ENCODE measurements at regions not wholly inside any gene's neighbourhood (a gene's known extent, or its start where the extent isn't known, plus 50 kb on each side); places are given as distances from the start of the nearest gene placed in this dataset.

- no peaks in the 10 kb centered on the region for H3K9me3 ChIP-seq (ENCODE audit: low read depth)
- no peak overlapping the region for H3K27ac ChIP-seq
- TF ChIP-seq, protein P1, sequence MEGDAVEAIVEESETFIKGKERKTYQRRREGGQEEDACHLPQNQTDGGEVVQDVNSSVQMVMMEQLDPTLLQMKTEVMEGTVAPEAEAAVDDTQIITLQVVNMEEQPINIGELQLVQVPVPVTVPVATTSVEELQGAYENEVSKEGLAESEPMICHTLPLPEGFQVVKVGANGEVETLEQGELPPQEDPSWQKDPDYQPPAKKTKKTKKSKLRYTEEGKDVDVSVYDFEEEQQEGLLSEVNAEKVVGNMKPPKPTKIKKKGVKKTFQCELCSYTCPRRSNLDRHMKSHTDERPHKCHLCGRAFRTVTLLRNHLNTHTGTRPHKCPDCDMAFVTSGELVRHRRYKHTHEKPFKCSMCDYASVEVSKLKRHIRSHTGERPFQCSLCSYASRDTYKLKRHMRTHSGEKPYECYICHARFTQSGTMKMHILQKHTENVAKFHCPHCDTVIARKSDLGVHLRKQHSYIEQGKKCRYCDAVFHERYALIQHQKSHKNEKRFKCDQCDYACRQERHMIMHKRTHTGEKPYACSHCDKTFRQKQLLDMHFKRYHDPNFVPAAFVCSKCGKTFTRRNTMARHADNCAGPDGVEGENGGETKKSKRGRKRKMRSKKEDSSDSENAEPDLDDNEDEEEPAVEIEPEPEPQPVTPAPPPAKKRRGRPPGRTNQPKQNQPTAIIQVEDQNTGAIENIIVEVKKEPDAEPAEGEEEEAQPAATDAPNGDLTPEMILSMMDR (IDR thresholded peaks at IDR 0.05; ENCODE audit: low read depth, low read length) = no peak
- no peak overlapping the region for H3K4me3 ChIP-seq
- H3K36me3 ChIP-seq = no peaks in the 10 kb centered on the region
- DNase-seq (ENCODE audit: low read depth in 1 of 2, low spot score in 1 of 2) = no peak
- H3K4me1 ChIP-seq (ENCODE audit: low read depth) = no peaks in the 10 kb centered on the region
- no peaks in the 10 kb centered on the region for H3K27me3 ChIP-seq
These were observed 370.4 kb downstream of the SUCLG1 start for GRCh38 chr2:84088656-84089055.

DNA sequence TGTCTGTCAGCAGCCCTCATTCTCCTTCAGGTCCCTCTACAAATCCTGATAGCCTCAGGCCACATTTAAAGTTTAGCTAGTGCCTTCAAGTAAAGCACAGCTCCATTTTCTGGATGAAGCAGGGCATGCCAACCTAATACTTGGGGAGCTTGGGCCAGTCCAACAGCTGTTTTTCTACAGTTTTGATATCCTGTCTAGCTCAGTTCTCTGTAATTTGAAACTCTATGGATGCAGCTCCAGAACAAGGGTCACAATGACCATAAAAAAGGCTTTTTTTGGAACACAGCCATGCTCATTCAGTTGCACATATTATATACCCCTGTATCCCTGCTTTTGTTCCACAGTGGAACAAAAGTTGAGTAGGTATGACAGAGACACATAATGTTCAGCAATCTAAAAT lies 373.5 kb downstream of the SUCLG1 start:
- no peak for DNase-seq (ENCODE audit: low read depth in 1 of 2, low spot score in 1 of 2)
- Histone ChIP-seq H3K27me3 (no peaks in the 10 kb centered on the region), H3K27ac (no peak overlapping the region), H3K4me3 (no peak overlapping the region), H3K36me3 (no peaks in the 10 kb centered on the region), H3K4me1 (ENCODE audit: low read depth) (no peaks in the 10 kb centered on the region), H3K9me3 (ENCODE audit: low read depth) (no peaks in the 10 kb centered on the region)
- TF ChIP-seq, protein P1 (IDR thresholded peaks at IDR 0.05; ENCODE audit: low read depth, low read length) = no peak

DNA sequence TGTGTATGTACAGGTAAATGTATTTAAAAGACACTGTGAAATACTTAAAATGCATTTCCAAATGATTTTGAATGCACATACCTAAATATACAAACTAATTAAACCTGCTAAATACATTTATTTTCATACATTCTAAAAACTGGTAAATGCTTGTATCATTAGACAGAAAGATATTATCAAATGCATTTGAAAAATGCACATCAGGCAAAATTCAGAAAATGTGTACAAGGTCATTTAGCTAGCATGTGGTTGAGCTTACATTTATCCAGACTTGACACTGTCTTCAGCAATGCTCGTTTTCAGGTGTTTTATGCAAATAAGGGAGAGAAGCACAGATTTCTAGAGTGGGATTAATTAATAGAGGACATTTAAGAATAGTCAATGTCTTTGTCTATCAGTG lies 374.2 kb downstream of the SUCLG1 start:
- Histone ChIP-seq H3K36me3 (no peaks in the 10 kb centered on the region), H3K27ac (no peak overlapping the region), H3K27me3 (no peaks in the 10 kb centered on the region), H3K9me3 (ENCODE audit: low read depth) (no peaks in the 10 kb centered on the region), H3K4me1 (ENCODE audit: low read depth) (no peaks in the 10 kb centered on the region), H3K4me3 (no peak overlapping the region)
- TF ChIP-seq, protein P1 (IDR thresholded peaks at IDR 0.05; ENCODE audit: low read depth, low read length) = no peak
- no peak for DNase-seq (ENCODE audit: low read depth in 1 of 2, low spot score in 1 of 2)

DNA sequence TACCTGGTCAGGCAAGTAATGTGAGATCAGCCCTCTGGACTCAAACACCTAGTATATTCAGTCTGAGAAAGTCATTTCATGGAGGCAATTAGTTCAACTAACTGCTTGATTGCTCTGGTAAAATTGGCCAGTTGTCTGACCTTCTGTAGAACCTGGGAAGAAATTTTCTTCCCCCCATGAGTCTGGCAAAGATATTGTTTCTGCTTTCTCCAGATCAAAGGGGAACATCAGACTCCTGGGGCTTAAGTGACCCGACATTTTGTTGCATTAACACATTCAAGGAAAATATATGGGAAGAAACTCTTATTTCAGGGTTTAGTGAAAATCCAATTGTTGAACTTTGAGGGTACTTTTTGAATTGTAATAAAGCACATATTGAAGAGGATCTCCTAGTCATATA lies 375.1 kb downstream of the SUCLG1 start:
- no peaks in the 10 kb centered on the region for H3K4me1 ChIP-seq (ENCODE audit: low read depth)
- H3K36me3 ChIP-seq = no peaks in the 10 kb centered on the region
- no peak overlapping the region for H3K4me3 ChIP-seq
- DNase-seq (ENCODE audit: low read depth in 1 of 2, low spot score in 1 of 2) = no peak
- no peaks in the 10 kb centered on the region for H3K9me3 ChIP-seq (ENCODE audit: low read depth)
- H3K27ac ChIP-seq = no peak overlapping the region
- no peaks in the 10 kb centered on the region for H3K27me3 ChIP-seq
- TF ChIP-seq, protein P1 (IDR thresholded peaks at IDR 0.05; ENCODE audit: low read depth, low read length) = no peak

DNA sequence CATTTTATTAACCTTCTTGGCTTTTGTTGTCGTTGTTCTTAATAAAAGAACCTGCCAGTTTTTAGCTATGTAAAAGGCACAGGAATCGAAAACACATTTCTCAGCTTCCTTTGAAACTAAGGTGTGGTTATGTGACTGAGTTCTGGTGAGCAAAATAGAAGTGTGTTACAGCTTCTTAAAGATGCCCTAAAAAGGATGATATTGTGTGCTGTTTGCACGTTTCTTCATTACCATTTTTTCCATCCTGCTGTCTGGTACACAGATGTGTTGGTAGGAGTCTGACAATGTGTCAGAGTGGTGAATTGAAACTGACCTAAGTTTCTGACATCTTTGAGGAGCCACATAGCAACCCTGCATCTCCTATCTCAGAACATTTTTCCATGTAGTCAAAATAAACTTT lies 380.6 kb downstream of the SUCLG1 start:
- Histone ChIP-seq H3K9me3 (ENCODE audit: low read depth) (no peaks in the 10 kb centered on the region), H3K27ac (no peak overlapping the region), H3K4me1 (ENCODE audit: low read depth) (peaks cover under 1% of the 10 kb centered on the region), H3K27me3 (no peaks in the 10 kb centered on the region), H3K36me3 (no peaks in the 10 kb centered on the region), H3K4me3 (no peak overlapping the region)
- no peak for DNase-seq (ENCODE audit: low read depth in 1 of 2, low spot score in 1 of 2)
- TF ChIP-seq, protein P1 (IDR thresholded peaks at IDR 0.05; ENCODE audit: low read depth, low read length) = no peak

DNA sequence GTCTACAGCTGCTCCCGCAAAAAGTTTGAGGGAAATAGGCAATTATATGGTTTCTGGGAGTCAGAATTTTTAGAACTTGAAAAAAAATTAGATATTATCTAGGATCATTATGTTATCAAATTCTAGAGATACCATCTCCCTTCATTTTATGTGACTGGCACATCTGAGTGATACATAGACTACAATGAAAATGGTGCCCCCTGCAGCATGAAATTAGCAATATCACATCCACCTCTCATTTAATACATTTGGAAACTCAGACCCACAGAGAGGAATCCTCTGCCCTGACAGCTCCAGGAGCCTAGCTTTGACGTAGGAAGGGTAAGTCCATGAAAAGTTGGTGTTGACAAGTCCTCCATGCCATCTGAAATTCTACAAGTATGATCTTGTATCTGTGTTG lies 381.6 kb downstream of the SUCLG1 start:
- H3K4me3 ChIP-seq = no peak overlapping the region
- no peak overlapping the region for H3K27ac ChIP-seq
- TF ChIP-seq, protein P1 (IDR thresholded peaks at IDR 0.05; ENCODE audit: low read depth, low read length) = peak; percentile 18
- H3K27me3 ChIP-seq = no peaks in the 10 kb centered on the region
- peaks cover 9% of the 10 kb centered on the region for H3K4me1 ChIP-seq (ENCODE audit: low read depth)
- DNase-seq (ENCODE audit: low read depth in 1 of 2, low spot score in 1 of 2) = peak; percentile 2 to 51
- H3K9me3 ChIP-seq (ENCODE audit: low read depth) = no peaks in the 10 kb centered on the region
- H3K36me3 ChIP-seq = no peaks in the 10 kb centered on the region

All from cardiac muscle cell (in vitro differentiated cells and primary cell).